ENCODE measurements at regions not wholly inside any gene's neighbourhood (a gene's known extent, or its start where the extent isn't known, plus 50 kb on each side); places are given as distances from the start of the nearest gene placed in this dataset.
A peak's percentile ranks its signal among the peaks of the same experiment; 100 is the strongest.

DNA sequence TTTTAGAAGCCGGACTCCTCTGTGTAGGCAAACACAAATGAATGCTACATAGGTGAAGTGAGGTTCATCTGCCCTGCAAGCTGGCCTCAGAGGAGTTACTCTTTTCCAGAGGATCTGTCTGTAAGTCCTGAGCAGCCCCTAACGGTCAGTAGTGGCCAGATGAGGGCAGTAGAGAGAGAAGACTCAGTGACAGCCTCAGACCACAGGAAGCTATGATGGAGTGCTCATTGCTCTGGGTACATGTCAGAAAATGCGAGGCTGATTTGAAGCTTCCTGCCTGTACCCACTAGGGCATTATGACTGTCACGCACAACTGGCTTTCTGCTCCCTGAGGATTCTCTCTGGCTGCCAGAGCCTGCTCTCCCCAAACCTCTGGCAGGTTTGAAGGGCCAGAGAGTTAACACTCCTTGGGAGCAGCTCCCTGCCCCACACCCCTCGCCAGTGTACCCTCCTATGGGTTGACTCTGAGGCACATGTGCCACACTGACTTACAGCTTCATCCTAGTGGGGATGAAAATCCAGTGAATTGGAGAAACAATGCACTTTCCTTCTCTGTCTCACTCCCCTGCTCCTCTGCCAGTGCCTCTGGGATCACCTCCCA is 141.5 kb downstream of the GABRG2 start:
- TF ChIP-seq, protein P1, sequence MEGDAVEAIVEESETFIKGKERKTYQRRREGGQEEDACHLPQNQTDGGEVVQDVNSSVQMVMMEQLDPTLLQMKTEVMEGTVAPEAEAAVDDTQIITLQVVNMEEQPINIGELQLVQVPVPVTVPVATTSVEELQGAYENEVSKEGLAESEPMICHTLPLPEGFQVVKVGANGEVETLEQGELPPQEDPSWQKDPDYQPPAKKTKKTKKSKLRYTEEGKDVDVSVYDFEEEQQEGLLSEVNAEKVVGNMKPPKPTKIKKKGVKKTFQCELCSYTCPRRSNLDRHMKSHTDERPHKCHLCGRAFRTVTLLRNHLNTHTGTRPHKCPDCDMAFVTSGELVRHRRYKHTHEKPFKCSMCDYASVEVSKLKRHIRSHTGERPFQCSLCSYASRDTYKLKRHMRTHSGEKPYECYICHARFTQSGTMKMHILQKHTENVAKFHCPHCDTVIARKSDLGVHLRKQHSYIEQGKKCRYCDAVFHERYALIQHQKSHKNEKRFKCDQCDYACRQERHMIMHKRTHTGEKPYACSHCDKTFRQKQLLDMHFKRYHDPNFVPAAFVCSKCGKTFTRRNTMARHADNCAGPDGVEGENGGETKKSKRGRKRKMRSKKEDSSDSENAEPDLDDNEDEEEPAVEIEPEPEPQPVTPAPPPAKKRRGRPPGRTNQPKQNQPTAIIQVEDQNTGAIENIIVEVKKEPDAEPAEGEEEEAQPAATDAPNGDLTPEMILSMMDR (IDR thresholded peaks at IDR 0.05; ENCODE audit: extremely low read depth, missing control alignments), result peak; percentile 56
- peak; percentile 41 for DNase-seq (ENCODE audit: low spot score)

DNA sequence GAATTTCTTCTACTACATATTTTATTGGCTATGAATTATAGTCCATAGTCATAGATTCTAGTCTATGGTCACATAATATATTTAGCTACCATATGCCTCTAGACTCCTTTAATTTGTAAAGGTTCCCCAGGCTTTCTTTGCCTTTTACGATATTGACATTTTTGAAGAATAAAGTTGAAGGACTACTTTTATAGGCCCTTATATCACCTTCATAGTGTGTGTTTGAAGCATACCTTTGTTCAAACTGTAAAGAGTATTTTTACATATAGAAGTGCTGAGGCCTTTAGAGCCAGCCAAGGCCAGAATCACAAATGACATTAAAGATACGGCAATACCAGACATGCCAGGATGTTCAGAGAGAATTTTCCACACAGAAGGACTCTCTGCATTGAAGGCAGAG is 147.0 kb downstream of the GABRG2 start:
- TF ChIP-seq, protein P1 (IDR thresholded peaks at IDR 0.05; ENCODE audit: extremely low read depth, missing control alignments), result no peak
- no peak for DNase-seq (ENCODE audit: low spot score)

DNA sequence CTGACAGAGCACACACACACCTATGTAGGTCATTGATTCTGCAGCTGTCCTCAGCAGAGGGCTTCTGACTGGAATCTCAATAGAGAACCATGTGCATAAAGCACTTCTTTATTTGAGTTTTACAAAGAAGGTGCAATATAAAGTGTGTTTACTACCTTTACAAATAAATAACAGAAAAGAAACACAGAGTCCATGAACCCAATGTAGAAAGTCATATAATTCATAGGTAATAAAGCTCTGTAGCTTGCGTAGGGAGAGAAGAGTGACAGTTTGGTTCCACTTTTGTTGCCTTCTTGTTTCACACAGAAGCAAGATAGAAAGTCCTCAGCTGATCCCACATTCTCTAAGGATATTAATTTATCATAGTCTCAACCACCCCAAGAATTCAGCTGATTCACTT is 149.5 kb downstream of the GABRG2 start:
- TF ChIP-seq, protein P1 (IDR thresholded peaks at IDR 0.05; ENCODE audit: extremely low read depth, missing control alignments), result no peak
- no peak for DNase-seq (ENCODE audit: low spot score)

DNA sequence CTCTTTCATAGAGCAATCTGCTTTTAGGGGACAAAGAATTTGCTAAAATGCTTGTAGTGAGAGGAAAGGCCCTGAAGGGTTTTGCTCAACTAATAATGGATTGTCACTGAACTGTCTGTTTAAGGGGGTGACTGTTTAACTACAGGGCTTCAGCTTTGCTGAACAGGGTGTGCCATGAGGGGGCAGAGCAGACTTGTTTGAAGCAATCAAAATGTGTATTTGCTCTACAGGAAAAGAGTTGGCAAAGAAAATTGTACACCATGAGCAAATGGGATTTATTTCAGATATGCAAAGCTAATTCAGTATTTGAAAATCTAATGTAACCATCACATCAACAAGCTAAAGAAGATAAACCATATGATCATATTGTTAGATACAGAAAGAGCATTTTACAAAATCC is 154.3 kb downstream of the GABRG2 start:
- TF ChIP-seq, protein P1 (IDR thresholded peaks at IDR 0.05; ENCODE audit: extremely low read depth, missing control alignments), result no peak
- no peak for DNase-seq (ENCODE audit: low spot score)

DNA sequence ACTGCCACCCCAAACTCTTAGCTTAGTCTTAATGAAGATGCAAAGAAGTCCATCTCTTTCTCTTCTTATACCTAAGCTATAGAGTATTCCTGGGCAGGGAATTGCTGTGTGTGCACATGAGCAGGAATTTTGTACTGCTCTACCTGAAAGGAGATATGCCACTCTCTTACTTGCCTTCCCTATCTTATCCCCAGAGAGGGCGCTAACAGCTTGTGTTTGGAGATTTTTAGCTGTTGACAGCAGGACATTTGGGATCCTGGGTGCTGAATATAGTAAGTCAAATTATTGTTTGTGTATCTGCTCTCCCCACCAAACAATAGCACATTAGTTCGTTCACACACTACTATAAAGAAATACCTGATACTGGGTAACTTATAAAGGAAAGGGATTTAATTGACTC is 159.5 kb downstream of the GABRG2 start:
- no peak for DNase-seq (ENCODE audit: low spot score)
- TF ChIP-seq, protein P1 (IDR thresholded peaks at IDR 0.05; ENCODE audit: extremely low read depth, missing control alignments), result no peak

DNA sequence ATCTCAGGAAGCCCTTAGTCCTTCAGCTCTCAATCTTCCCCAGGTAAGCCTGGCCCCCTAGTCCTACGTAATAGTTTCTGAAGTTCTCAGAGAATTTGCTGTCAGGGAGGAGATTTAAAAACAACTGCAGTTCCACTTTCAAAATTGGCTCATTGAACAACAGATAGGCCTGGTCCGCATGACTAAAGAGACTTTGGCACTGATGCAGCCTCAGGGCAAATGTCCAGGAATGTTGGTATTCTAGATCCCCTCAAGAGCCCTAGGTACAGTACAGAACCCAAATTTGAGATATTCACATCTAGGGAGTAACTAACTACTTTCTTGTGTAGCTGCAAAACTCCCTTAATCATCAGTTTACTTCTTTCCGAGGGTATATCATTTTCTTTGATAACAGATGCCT is 162.8 kb downstream of the GABRG2 start:
- no peak for DNase-seq (ENCODE audit: low spot score)
- TF ChIP-seq, protein P1 (IDR thresholded peaks at IDR 0.05; ENCODE audit: extremely low read depth, missing control alignments), result no peak

DNA sequence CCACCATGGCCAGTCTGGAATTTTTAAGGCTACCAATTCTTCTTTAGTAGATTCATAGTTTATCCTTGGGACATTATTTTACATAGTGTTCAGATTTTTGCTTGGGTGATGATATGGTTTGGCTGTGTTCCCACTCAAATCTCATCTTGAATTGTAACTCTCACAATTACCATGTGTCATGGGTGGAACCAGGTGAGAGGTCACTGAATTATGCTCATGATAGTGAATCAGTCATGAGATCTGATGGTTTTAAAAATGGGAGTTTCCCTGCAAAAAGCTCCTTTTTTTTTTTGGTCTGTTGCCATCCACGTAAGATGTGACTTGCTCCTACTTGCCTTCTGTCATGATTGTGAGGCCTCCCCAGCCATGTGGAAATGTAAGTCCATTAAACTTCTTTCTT is 163.9 kb downstream of the GABRG2 start:
- TF ChIP-seq, protein P1 (IDR thresholded peaks at IDR 0.05; ENCODE audit: extremely low read depth, missing control alignments), result no peak
- DNase-seq (ENCODE audit: low spot score), result no peak
